ENCODE measurements at regions not wholly inside any gene's neighbourhood (a gene's known extent, or its start where the extent isn't known, plus 50 kb on each side); places are given as distances from the start of the nearest gene placed in this dataset.
"Not testable (repeated sequence)": the region's sequence is repeated elsewhere in the genome, so short reads cannot be mapped to it uniquely, and the experiment has no call there.

- DNase-seq (ENCODE audit: low spot score) = no peak
These were observed 129.7 kb downstream of the EPC1 start for GRCh38 chr10:32217216-32217615.

GRCh38 chr10:32213838-32214237 is 133.1 kb downstream of the EPC1 start:
- not testable (repeated sequence) for DNase-seq (ENCODE audit: low spot score)

DNA sequence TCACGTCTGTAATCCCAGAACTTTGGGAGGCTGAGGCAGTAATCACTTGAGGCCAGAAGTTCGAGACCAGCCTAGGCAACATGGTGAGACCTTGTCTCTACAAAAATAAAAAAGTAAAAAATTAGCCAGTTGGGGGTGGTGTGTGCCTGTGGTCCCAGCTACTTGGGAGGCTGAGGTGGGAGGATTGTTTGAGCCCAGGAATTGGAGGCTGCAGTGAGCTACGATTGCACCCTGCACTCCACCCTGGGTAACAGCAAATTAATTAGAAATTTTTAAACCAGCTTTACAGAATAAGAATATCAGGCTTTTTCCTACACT is 136.0 kb downstream of the EPC1 start:
- no peak for DNase-seq (ENCODE audit: low spot score)

- no peak for DNase-seq (ENCODE audit: low spot score)
These were observed 136.5 kb downstream of the EPC1 start for GRCh38 chr10:32210306-32211045.

- DNase-seq (ENCODE audit: low spot score) = not testable (repeated sequence)
These were observed 139.0 kb downstream of the EPC1 start for GRCh38 chr10:32208005-32208404.

GRCh38 chr10:32207544-32207943 is 139.4 kb downstream of the EPC1 start:
- DNase-seq (ENCODE audit: low spot score) = peak; percentile 64

DNA sequence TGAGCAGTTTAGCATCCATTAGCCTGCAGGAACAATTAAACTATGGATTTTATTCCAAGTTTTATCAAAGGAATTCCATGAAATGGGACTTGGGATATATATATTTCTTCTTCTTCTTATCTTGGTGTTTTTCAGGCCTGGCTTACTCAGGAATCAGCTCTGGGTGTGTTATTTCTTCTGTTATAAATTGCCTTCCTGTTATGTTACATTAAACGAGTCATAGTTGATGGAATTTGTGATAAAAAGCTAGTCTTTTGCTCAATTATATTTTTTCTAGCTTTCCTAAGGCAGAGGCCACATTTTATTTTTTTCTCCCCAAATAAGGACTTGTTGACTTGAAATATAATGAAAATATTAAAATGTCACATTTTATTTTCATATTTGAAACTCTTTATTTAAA is 141.3 kb downstream of the EPC1 start:
- peak; percentile 53 for DNase-seq (ENCODE audit: low spot score)

DNA sequence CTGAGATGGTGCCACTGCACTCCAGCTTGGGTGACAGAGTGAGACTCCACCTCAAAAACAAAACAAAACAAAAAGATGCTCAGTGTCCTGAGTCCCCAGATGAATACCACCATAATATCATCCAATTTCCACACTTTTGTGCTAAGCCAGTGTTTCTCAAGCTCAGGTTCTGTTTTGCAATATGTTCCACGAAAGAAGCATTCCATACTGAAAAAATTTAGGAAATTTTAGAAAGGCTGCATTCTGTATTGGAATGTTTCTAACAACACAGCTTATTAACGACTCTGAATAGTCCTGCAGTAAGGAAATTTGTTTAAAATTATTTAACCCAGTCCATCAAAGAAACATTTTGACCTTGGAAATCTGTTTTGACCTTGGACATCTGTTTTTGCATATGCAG is 142.4 kb downstream of the EPC1 start:
- no peak for DNase-seq (ENCODE audit: low spot score)

- peak; percentile 26 for DNase-seq (ENCODE audit: low spot score)
These were observed 143.6 kb upstream of the KIF5B start for GRCh38 chr10:32199714-32200394.

DNA sequence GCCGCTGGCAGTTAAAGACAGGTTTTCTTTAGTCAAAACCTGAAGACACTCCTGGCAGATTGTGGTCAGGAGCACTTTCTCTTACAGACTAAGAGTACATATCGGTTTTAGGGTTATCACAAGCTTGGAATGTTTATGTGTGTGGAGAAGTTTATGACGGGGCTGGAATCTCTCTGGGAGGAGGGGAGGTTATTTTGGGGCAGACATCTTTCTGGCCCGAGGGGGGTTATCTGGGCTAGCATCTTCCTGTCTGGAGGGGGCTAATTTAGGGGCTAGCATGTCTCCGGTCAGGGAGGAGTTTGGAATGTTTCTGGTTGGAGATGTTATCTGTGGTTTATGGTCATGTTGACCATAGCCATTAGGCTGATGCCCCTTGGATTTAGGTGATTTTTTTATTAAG is 141.2 kb upstream of the KIF5B start:
- DNase-seq (ENCODE audit: low spot score) = peak; percentile 67

DNA sequence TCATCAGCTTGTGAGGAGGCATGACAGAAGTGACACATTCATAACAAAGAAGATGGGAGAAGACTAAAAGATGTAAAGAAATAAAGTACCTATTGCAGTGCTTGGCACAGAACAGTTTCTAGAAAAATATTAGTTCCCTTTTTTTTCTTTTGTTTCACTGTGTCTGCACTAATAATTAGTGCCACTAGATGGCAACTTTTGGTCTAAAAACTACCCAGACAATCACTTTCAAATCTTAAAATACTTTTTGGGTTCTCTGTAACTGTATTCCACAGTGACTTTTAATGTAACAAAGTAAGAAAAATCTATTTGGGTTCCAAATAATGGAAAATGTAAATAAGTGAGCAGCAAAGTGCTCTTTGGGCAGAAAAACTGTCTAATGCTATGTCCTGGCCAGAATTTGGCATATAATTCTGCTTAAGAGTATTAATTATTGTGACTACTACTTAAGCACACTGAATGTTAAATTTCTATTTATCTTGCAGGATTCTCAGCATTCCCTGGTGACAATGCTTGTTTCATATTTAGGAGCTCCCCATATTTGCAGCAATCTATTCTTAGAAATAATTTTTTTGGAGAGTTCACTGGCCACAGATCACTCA is 134.8 kb upstream of the KIF5B start:
- DNase-seq (ENCODE audit: low spot score) = peak; percentile 45

DNA sequence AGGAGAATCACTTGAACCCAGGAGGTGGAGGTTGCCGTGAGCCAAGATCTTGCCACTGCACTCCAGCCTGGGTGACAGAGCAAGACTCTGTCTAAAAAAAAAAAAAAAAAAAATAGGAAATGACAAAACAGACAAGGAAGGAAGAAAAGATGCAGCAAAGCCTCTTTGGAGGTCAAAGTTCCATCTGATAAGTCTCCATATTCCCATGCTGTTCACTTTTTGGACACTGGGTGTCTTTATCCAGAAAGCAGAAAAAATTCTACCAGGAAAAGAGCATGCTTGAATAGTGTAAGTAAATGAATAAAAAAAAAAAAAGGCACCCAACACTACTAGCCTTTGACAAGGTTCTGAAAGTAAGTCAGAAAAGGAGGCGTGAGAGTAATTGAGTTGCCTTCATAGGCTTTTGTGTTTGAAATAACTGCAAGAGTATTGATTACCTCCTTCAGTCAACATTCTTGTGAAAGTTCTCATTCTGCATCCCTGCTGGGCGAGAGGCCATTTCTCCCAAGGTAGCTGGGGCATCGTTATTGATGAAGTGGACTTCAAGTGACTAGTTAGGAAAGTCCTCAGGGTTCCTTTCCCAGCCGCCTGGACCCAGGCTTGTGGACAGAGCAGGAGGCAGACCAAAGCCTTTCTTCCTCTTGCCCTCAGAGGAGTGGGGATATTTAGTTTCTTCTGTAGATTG is 133.3 kb upstream of the KIF5B start:
- peak; percentile 81 for DNase-seq (ENCODE audit: low spot score)

DNA sequence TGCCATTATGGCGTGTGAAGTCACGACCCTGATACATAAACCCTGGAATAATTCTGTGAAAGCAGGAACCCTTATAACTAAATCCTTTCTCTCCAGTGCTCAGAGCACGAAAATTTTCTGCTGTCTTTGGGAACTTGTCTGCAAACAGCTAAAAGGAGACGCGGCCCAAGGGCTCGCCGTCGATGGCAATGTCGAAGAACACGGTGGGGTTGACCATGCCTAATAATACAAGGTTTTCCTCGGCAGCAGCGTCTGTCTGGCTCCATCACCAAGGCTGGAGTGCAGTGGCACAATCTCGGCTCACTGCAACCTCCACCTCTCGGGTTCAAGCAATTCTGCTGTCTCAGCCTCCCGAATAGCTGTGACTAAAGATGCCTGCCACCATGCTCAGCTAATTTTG is 132.4 kb upstream of the KIF5B start:
- not testable (repeated sequence) for DNase-seq (ENCODE audit: low spot score)

DNA sequence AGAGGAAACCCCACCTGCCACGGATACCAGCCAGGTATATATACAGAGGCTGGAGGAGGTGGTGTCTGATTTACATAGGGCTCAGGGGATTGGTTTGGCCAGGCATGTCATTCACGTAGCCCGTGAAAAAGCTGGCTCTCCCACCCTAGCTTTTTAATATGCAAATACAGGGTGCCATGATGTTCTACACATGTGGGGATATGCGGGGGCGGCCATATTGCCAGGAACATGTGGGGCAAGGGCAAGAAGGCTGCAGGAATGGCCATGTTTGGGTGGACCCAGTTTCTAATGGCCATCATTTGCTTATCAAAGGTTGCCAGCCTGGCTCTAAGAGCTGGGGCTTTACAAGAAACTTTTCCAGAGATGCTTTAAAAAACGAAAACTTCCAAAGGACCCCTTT is 131.5 kb upstream of the KIF5B start:
- DNase-seq (ENCODE audit: low spot score) = no peak

DNA sequence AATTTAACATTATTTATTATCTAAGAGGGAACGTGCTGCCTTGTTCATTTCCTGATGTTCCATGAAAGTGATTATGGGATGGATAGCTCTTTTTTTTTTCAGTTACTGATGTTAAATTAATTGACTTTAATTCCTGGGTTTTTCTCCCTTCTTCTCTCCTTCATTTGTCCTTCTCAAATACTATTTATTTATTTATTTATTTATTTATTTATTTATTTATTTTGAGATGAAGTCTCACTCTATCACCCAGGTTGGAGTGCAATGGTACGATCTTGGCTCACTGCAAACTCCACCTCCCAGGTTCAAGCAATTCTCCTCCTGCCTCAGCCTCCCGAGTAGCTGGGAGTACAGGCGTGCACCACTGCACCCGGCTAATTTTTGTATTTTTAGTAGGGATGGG is 127.4 kb upstream of the KIF5B start:
- DNase-seq (ENCODE audit: low spot score) = not testable (repeated sequence)

DNA sequence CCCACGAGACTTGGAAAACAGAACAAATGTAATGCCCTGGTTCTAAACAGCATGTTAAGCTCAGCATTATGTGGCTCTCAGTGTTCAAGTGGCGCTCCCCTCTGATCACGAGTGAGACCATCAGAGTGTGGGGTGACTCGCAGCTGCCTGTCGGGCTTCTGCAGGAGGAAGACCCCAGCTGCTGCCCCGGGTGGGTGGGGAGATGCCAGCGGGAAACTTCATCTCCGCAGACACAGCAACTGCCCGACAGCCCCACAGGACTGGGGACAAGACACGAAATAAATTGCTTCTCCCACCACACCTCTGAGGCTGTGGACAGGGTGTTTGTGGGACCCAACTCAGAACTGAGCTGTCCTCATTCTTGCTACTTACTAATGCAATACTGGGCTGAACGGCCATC is 126.3 kb upstream of the KIF5B start:
- DNase-seq (ENCODE audit: low spot score) = no peak

DNA sequence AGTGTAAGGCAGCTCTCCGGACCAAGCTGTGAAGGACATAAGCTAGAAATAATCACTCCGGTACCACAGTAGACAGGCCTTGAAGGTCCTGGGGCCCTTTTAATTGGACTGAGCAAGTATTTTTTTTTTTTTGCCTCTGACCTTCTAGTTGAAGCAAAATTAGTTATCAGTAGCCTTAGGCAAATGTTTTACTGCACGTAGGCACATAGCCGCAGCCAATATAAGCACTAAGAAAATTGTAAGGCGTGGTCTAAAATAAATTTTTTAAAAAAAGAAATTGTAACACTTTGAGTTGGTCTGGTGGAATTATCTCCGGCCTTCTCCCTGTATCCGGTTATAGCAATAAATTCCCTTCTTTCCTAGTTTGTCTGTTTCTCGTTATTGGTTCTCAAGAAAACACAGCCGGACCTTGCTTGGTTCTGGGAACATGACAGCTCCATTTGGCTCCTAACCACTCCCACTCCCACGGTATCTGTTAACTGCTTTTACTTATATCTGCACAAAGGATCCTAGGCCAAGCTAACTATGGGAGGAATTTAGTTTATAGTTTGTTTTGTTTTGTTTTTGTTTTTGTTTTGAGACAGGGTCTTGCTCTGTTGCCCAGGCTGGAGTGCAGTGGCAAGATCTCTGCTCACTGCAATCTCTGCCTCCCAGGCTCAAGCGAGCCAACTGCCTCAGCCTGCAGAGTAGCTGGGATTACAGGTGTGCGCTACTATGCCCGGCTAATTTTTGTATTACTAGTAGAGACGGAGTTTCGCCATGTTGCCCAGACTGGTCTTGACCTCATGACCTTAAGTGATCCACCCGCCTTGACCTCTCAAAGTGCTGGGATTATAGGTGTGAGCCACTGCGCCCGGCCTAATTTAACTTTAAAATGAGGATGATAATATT is 124.4 kb upstream of the KIF5B start:
- DNase-seq (ENCODE audit: low spot score) = no peak

DNA sequence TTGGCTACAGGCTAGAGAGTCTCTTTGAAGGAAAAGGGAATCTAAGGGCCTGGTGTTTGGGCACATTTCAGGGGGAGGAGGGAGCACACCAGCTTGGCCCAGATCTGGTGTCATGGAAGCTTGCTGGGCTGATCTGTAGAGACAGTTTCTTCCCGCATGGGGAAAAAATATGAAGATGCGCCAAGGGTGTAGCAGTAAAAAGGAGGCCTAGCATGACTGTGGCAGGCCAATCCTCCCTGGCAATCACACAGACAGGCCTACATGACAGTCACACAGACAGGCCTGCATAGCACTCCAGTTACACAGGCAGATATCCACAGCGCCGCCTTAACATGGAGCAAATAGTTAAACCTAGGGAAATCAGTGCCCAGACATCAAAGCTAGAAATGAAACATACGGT is 123.6 kb upstream of the KIF5B start:
- no peak for DNase-seq (ENCODE audit: low spot score)

- not testable (repeated sequence) for DNase-seq (ENCODE audit: low spot score)
These were observed 121.4 kb upstream of the KIF5B start for GRCh38 chr10:32177594-32177993.

DNA sequence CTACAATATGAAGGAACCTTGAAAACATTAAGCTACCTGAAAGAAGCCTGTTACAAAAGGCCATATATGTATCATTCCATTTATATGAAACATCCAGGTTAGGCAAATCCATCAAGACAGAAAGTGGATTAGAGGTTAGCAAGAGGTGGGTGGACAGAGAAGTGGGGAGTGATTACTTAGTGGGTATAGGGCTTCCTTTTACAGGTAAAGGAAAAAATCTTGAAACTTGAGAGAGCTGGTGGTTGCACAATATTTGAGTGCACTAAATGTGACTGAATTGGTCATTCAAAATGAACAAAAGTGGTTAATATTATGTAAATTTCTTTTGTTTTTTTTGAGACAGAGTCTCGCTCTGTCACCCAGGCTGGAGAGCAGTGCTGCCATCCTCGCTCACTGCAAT is 119.4 kb upstream of the KIF5B start:
- DNase-seq (ENCODE audit: low spot score) = no peak

DNA sequence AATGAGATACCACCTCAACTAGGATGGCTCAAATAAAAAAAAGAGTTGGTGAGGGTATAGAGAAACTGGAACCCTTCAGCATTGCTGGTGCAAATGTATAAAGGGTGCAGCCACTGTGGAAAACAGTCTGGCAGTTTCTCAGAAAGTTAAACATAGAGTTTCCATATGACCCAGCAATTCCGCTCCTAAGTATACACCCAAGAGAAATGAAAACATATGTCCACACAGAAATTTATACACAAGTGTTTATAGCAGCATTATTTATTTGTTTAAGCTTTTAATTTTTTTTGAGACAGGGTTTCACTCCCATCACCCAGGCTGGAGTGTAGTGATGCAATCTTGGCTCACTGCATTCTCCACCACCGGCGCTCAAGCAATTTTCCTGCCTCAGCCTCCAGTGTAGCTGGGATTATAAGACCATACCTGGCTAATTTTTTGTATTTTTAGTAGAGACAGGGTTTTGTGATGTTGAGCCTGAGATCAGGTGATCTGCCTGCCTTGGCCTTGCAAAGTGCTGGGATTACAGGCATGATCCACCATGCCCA is 118.2 kb upstream of the KIF5B start:
- DNase-seq (ENCODE audit: low spot score) = no peak

GRCh38 chr10:32171204-32171603 is 115.0 kb upstream of the KIF5B start:
- DNase-seq (ENCODE audit: low spot score) = peak; percentile 54

Data from LoVo (cell line).